Stimulated activated CD4-positive, alpha-beta T cell treated with anti-CD3 and anti-CD28 coated beads, Interleukin-12 subunit alpha, Interleukin-12 subunit beta, amount 100 ng/mL, for 4 hours (primary cell): ENCODE measurements at regions not wholly inside any gene's neighbourhood (a gene's known extent, or its start where the extent isn't known, plus 50 kb on each side); places are given as distances from the start of the nearest gene placed in this dataset.

Source experiments
- DNase-seq: peaks from one replicate; pipeline ENCODE4 v3.0.0-alpha.2; 2020

- DNase-seq, result no peak
Measured at GRCh38 chr2:118557791-118558190, 289.7 kb downstream of the EN1 start.

GRCh38 chr2:118557016-118557415 is 290.4 kb downstream of the EN1 start:
- no peak for DNase-seq

DNA sequence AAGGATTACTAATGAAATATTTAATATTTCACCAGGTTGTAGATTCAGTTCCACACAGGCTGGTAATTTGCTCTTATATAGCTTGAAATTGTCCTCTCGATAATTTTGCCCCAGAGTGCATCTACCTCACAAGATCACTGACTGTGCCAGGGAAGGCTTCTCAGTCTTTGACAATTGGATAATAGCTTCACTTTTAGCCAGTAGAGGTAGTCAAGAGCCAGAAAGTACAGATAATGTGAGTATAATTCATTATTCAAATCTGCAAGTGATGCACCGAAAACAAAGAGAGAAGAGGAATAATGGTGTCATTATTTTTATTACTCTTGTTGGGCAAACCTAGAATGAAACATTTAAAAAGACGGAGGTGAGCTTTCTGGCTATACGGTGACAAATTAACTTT is 292.8 kb downstream of the EN1 start:
- DNase-seq, result no peak

- no peak for DNase-seq
Measured at GRCh38 chr2:118549503-118549902, 297.9 kb downstream of the EN1 start.

DNA sequence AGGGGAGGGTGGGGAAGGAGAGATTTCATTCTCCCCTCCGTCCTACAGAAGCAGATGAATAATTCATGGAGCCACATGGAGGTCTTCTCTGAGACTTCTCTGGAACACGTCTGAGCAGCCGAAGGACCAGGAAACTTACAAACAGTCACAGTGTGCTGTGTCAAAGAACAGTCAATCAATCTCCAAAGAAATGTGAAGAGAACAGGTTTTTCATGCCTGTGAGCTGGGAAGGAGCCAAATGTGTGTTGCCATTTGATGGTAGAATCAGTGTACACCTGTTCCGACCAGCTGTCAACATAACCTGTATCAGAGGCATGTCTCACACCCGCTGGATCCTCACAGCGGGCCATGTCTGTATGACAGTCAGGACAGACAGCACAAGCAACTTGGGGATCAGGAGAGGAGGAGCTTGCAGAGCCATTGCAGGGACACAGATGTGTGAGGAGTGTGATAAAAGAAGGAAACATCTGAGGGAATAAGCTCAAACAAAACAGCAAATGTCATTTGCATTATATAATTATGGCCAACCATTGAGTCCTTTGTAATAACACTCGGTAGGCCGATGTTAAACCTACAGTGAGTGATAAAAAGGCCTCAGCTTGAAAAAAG is 298.5 kb downstream of the EN1 start:
- DNase-seq, result no peak

DNA sequence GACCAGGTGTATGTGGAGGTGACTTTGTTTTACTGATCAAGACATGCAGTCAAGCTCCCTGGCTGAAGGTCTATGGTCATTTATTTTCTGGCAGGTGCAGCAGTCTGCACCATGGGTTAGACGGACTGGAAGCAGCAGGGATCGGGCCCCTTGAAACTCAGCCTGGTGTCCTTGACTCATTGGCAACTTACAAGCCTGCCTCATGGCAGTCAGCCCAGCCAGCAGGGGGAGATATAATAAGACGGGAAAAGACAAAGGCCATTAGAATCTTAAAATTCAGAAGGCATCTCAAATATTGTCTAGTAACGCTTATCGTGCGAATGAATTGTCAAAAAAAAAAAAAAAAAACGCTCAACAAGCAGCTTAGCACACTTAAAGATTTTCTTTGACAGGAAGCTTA is 308.2 kb downstream of the EN1 start:
- no peak for DNase-seq

DNA sequence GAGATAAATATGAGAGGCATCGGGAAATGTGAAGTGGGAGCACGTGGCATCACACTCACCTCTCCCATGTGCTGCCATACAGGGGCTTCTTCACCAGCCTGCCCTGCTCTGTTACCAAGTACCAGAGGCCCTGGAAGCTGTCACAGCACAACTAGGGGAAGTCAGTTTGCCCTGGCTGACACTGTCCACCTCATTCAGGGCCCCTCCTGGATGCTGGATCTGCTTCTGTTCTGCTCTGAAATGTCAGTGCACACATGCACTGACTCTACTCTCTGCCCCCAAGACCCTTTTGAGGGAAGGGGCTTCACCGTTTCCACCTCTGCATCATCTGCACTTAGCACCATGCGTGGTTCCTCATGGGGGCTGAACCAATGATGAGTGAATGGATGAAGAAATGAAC is 311.1 kb downstream of the EN1 start:
- no peak for DNase-seq

- DNase-seq, result no peak
Measured at GRCh38 chr2:118535818-118536212, 311.6 kb downstream of the EN1 start.

DNA sequence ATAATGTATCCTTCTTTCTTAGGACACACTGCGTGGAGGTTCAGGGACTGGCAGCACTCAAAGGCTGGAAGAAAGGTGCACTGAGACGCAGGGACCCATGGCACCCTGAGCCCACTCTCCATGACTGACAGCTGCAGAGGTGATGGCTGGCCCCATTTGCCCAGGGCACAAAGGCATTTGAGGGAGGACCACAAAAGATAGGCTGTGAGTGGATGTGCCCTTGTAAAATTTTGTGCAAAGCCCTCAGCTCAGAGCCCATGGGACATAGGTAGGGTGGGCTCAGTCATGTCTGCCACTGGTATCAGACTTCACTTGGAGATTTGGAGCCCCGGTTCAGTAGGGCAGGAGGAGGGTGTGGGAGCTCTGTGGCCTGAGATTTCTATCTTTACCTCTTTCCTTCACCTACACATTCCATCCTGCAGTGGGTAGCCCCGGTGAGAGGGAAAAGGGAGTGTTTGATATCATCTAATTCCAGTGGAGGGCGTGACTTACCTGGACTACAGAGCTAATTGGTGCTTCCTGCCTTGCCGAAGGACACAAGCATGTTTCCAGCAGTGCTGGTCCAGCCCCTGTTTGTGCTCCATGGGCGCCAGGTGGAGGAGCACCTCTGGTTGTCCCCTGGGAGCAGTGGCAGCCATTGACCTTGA is 312.2 kb downstream of the EN1 start:
- no peak for DNase-seq

DNA sequence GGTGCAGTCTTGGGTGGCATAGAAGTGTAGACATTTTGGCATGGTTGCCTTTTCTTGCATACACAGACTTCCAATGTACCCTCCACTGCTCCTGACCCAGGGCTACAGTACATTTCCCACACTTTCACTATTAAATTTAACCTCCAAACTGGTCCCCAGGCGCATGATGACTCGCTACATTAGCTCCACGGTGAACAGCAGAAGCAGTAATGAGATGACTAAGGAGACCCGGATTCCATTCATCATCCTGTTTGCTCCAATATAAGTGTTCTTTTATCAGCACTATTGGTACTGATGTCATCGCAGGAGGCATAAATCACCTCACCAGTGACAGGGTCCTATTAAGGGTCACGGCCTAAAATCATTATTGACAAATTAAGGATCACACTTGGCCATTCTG is 316.5 kb downstream of the EN1 start:
- DNase-seq, result no peak

DNA sequence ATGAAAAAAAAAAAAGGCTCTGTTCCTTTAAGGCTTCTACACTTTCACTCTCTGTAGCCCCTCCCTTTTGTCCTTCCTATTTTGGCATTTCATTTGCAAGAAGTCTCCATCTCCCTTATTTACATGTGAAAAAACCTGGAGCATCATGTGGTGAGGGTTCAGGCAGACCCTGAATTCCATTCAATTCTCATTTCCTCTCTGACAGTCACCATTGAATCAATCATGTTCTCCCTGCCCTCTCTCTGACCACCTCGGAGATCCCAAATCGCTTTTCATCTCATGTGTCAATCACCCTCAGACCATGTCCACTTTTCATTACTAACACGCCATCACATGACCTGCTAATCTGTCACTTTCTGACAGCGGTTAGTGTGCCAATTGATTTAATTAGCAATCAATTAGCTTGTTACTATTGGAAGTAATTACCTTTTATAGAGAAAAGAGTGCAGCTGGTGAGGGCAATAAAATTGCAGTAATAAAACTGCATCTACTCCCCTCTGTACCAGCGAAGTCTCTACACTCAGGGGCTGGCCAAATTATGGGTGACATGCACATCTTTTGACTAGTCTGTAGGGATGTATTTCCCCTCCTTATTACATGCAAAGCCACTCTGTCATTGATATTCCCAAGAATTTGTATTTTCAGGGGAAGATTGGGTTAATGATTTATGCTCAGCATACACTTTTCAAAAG is 317.4 kb downstream of the EN1 start:
- no peak for DNase-seq

GRCh38 chr2:118527571-118527970 is 319.9 kb downstream of the EN1 start:
- no peak for DNase-seq

GRCh38 chr2:118525346-118525745 is 322.1 kb downstream of the EN1 start:
- DNase-seq, result no peak

- DNase-seq, result no peak
Measured at GRCh38 chr2:118524911-118525310, 322.5 kb downstream of the EN1 start.

DNA sequence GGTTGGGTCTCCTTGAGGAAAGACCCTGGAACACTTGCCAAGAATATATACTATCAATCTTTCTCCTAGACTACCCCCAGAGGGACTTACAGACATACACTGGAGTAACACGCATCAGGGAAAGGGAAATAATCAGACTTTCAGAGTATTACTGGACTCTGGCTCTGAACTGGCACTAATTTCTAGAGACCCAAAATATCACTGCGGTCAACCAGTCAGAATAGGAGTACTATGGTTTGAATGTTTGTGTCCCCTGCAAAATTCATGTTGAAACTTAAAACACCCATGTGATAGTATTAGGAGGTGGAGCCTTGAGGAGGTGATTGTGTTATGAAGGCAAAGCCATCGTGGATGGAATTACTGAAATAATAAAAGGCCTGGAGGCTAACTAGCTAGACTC is 323.7 kb downstream of the EN1 start:
- DNase-seq, result no peak

- no peak for DNase-seq
Measured at GRCh38 chr2:118521960-118522359, 325.5 kb downstream of the EN1 start.

GRCh38 chr2:118521272-118521671 is 326.2 kb downstream of the EN1 start:
- no peak for DNase-seq

GRCh38 chr2:118520246-118520645 is 327.2 kb downstream of the EN1 start:
- no peak for DNase-seq

DNA sequence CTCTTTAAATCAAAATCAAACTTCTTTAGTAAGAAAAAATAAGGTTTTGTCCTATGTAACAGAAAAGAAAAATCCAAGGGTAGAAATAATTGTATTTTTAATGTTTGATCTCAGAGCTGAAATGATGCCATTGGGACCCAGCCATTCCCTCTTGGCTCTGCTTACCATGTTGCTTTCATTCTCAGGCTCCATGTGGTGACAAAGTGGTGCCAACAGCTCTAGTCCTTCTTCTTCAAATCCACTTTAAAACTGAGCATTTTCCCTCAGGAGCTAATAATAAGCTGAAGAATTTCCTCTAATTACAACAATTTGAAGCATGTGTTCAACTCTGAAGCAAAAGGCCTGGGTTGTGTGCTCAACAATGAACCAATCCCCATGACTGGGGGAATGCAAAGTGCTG is 327.9 kb downstream of the EN1 start:
- DNase-seq, result no peak

DNA sequence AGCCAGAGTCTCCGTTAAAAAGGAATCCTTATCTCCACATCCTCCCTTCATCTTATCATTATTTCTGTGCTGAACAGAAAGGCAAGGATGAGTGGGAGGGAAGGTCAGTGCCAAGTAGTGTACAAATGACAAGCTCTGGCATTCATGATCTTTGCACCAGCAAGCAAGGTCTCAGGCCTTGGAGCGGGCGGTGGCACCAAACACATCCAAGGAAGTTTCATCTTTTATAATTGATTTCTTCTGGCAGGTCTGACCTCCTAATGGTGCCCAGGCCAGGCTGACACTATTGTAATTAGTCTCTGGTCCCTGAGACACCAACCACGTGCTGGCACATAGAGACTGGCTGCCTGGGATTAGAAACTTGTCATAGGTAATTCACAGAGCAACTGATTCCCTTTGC is 336.6 kb downstream of the EN1 start:
- no peak for DNase-seq

DNA sequence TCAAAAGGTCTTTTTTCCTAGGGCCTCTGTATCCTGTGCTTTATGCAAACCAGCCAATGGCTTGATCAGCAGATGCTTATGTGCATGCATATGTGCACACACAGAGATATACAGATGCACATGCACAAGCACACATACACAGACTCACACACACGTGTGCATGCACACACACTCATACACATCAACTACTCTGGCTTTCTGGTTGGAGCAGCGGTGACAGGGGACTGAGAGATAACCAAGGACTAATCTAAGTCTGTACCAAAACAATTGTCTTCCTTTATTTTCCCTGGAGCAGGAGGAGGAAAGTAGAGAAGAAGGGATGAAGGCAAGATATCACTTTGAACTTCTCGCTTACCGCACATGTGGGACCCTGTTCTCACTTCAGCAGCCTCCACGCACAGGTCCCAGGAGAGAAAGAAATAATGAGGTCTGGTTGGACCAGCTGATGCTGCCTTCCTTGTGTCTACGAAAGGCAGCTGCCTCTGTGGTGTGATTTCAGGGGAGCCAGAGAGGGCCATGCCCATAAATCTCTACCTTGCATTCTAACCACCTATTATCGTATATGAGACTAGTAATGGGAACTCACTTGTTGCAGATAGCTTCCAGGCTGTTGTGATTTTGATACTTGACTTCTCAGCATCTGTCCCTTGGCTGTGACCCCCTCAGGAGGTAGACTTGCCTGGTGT is 338.0 kb downstream of the EN1 start:
- no peak for DNase-seq

- DNase-seq, result no peak
Measured at GRCh38 chr2:118508282-118508681, 339.2 kb downstream of the EN1 start.

GRCh38 chr2:118505436-118505835 is 342.0 kb downstream of the EN1 start:
- DNase-seq, result no peak

- DNase-seq, result no peak
Measured at GRCh38 chr2:118502106-118502505, 345.3 kb downstream of the EN1 start.
